ENCODE measurements at regions not wholly inside any gene's neighbourhood (a gene's known extent, or its start where the extent isn't known, plus 50 kb on each side); places are given as distances from the start of the nearest gene placed in this dataset.

GRCh38 chr17:79454826-79455225 is 156.0 kb downstream of the RBFOX3 start:
- no peak for TF ChIP-seq CTCF (IDR thresholded peaks at IDR 0.05; ENCODE audit: insufficient read depth, low read length, poor library complexity, severe bottlenecking)
- no peak for TF ChIP-seq EZH2phosphoT487 (conservative IDR thresholded peaks at IDR 0.05; ENCODE audit: low read length)

Measured in SU-DHL-6 (cell line).